ENCODE measurements at regions not wholly inside any gene's neighbourhood (a gene's known extent, or its start where the extent isn't known, plus 50 kb on each side); places are given as distances from the start of the nearest gene placed in this dataset.

- TF ChIP-seq CTCF (IDR thresholded peaks at IDR 0.05) (no peak), POLR2AphosphoS5 (IDR thresholded peaks at IDR 0.05; ENCODE audit: low read depth, low read length) (no peak), REST (IDR thresholded peaks at IDR 0.05; ENCODE audit: insufficient read depth in 1 of 2, low read depth in 2 of 2, low read length in 1 of 2) (no peak), SIN3A (IDR thresholded peaks at IDR 0.05; ENCODE audit: borderline replicate concordance, insufficient read depth, low read depth, low read length) (no peak), TCF7L2 (IDR thresholded peaks at IDR 0.05; ENCODE audit: low read depth, low read length) (no peak)
Observed at GRCh38 chr6:71157345-71157744, 131.3 kb upstream of the OGFRL1 start.
